Neuronal stem cell (in vitro differentiated cells): ENCODE measurements at regions not wholly inside any gene's neighbourhood (a gene's known extent, or its start where the extent isn't known, plus 50 kb on each side); places are given as distances from the start of the nearest gene placed in this dataset.

ENCODE experiments used
- DNase-seq: peaks from one replicate; pipeline ENCODE4 v3.0.0-alpha.2; 2013; ENCODE audit warnings: low spot score
- H2AFZ ChIP-seq: one replicate; pipeline ENCODE4 v1.6.1; 2013; ENCODE audit warnings: mild to moderate bottlenecking, low read length, inconsistent platforms
- H2AK5ac ChIP-seq: 2 replicates; pipeline ENCODE4 v1.6.1; 2013; ENCODE audit warnings: low read depth, mild to moderate bottlenecking, inconsistent platforms, low read length, moderate library complexity, mixed read lengths
- H2BK120ac ChIP-seq: 2 replicates; pipeline ENCODE4 v1.6.1; 2013; ENCODE audit warnings: low read depth, mild to moderate bottlenecking, inconsistent platforms, low read length, moderate library complexity, mixed read lengths
- H2BK12ac ChIP-seq: one replicate; pipeline ENCODE4 v1.6.1; 2013; ENCODE audit warnings: low read length, inconsistent platforms
- H2BK15ac ChIP-seq: 2 replicates; pipeline ENCODE4 v1.6.1; 2013; ENCODE audit warnings: mild to moderate bottlenecking, low read length, inconsistent platforms, mixed read lengths
- H2BK5ac ChIP-seq: one replicate; pipeline ENCODE4 v1.6.1; 2013; ENCODE audit warnings: inconsistent platforms, mild to moderate bottlenecking, low read length, moderate library complexity
- H3K14ac ChIP-seq: one replicate; pipeline ENCODE4 v1.6.1; 2013; ENCODE audit warnings: low read length, inconsistent platforms
- H3K18ac ChIP-seq: 2 replicates; pipeline ENCODE4 v1.6.1; 2013; ENCODE audit warnings: low read length, inconsistent platforms
- H3K23ac ChIP-seq: 2 replicates; pipeline ENCODE4 v1.6.1; 2013; ENCODE audit warnings: low read depth, mild to moderate bottlenecking, mixed read lengths, low read length, inconsistent platforms; ENCODE audit not compliant: poor library complexity
- H3K27ac ChIP-seq: replicated peaks from 3 replicates; pipeline ENCODE4 v1.5.1; 2013; ENCODE audit warnings: low read length, inconsistent platforms
- H3K27me3 ChIP-seq, 3 experiments: 2 replicates each; pipeline ENCODE4 v1.6.1; 2013; ENCODE audit warnings: low read length in 3 of 3, mild to moderate bottlenecking in 2 of 3, inconsistent platforms in 1 of 3, low read depth in 1 of 3, mixed read lengths in 1 of 3, moderate library complexity in 1 of 3; ENCODE audit not compliant: control insufficient read depth in 3 of 3, insufficient read depth in 3 of 3
- H3K36me3 ChIP-seq, 2 donors: replicated peaks in 1 of 2; 2 replicates each; pipeline ENCODE4 v1.6.1; 2013; ENCODE audit warnings: low read length in 2 of 2; ENCODE audit not compliant: control insufficient read depth in 2 of 2, insufficient read depth in 2 of 2
- H3K4ac ChIP-seq: 2 replicates; pipeline ENCODE4 v1.6.1; 2013; ENCODE audit warnings: inconsistent platforms, mild to moderate bottlenecking, low read length, moderate library complexity
- H3K4me1 ChIP-seq, 2 donors: 1 replicate in 1 of 2; 2 replicates in 1 of 2; pipeline ENCODE4 v1.6.1; 2013; ENCODE audit warnings: low read length in 2 of 2, low read depth in 1 of 2; ENCODE audit not compliant: control insufficient read depth in 2 of 2, insufficient read depth in 1 of 2
- H3K4me2 ChIP-seq: one replicate; pipeline ENCODE4 v1.6.1; 2013; ENCODE audit warnings: mild to moderate bottlenecking, low read length, inconsistent platforms; ENCODE audit not compliant: insufficient read depth, poor library complexity, severe bottlenecking
- H3K4me3 ChIP-seq, 2 donors: 2 replicates each; pipeline ENCODE4 v1.5.1; 2013; ENCODE audit warnings: low read length in 2 of 2, mild to moderate bottlenecking in 2 of 2, inconsistent platforms in 1 of 2, moderate library complexity in 1 of 2
- H3K79me1 ChIP-seq: one replicate; pipeline ENCODE4 v1.6.1; 2013; ENCODE audit warnings: low read depth, mild to moderate bottlenecking, inconsistent platforms, low read length, moderate library complexity
- H3K9ac ChIP-seq: one replicate; pipeline ENCODE4 v1.6.1; 2013; ENCODE audit warnings: mild to moderate bottlenecking, low read depth, low read length, inconsistent platforms; ENCODE audit not compliant: poor library complexity
- H3K9me3 ChIP-seq, 2 donors: replicated peaks in 1 of 2; 2 replicates each; pipeline versions ENCODE3 to v1.6.1; 2013; ENCODE audit warnings: low read length in 2 of 2, mild to moderate bottlenecking in 2 of 2, inconsistent platforms in 1 of 2, low read depth in 1 of 2, mixed read lengths in 1 of 2, moderate library complexity in 1 of 2; ENCODE audit not compliant: control insufficient read depth in 2 of 2, insufficient read depth in 1 of 2
- H4K8ac ChIP-seq: one replicate; pipeline ENCODE4 v1.6.1; 2013; ENCODE audit warnings: low read depth, mild to moderate bottlenecking, inconsistent platforms, low read length, moderate library complexity
- H4K91ac ChIP-seq: one replicate; pipeline ENCODE4 v1.6.1; 2013; ENCODE audit warnings: low read length, low read depth, mild to moderate bottlenecking, inconsistent platforms; ENCODE audit not compliant: poor library complexity
- WGBS, 2 donors: extraction: QIAGEN DNeasy Blood & Tissue Kit; methylation state at CpG; one replicate each; pipeline ENCODE4 v1.1.7; 2013; ENCODE audit warnings: missing lambda C conversion rate in 2 of 2, mixed read lengths in 1 of 2; ENCODE audit not compliant: insufficient read length in 2 of 2, insufficient replicate concordance in 1 of 2; ENCODE audit errors: extremely low coverage in 2 of 2; 5-methylcytosine and 5-hydroxymethylcytosine counted together

DNA sequence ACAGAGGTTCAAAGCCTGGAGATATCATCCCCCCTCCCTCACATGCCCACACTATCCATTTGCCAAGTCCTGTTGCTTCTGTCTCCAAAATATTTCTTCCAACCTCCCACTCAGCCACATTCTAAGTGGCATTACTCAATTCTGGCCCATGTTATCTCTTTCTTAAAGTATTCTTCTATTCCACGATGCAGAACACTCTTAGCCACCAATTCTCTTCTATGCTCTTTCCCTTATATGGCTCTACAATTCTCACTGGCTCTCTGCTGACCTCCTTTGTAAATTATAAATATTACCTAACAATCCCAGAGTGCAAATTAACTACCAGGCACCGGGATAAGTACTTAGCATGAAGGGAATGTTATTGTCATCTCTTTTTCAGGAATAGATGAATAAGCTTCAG lies 82.4 kb downstream of the KCNJ2 start:
- H2AFZ ChIP-seq, result no peak overlapping the region
- H2BK12ac ChIP-seq, result no peak overlapping the region
- H3K9ac ChIP-seq, result no peak overlapping the region
- no peak overlapping the region for H4K91ac ChIP-seq
- no peak overlapping the region for H2AK5ac ChIP-seq
- H3K79me1 ChIP-seq, result no peaks in the 10 kb centered on the region
- H2BK120ac ChIP-seq, result no peak overlapping the region
- H3K4me1 ChIP-seq, result no peaks in the 10 kb centered on the region
- H3K14ac ChIP-seq, result no peak overlapping the region
- H3K4me2 ChIP-seq, result no peak overlapping the region
- H3K36me3 ChIP-seq, result no peaks in the 10 kb centered on the region
- no peak for DNase-seq
- no peak overlapping the region for H3K4me3 ChIP-seq
- no peak overlapping the region for H3K23ac ChIP-seq
- no peaks in the 10 kb centered on the region for H3K27me3 ChIP-seq
- no peak overlapping the region for H2BK15ac ChIP-seq
- no CpG with 5 or more reads among the region's 2 CpGs for WGBS, 2 donors
- H2BK5ac ChIP-seq, result no peak overlapping the region
- H3K9me3 ChIP-seq, result no peaks in the 10 kb centered on the region
- H4K8ac ChIP-seq, result no peak overlapping the region
- no peak overlapping the region for H3K27ac ChIP-seq
- no peak overlapping the region for H3K4ac ChIP-seq
- H3K18ac ChIP-seq, result no peak overlapping the region

DNA sequence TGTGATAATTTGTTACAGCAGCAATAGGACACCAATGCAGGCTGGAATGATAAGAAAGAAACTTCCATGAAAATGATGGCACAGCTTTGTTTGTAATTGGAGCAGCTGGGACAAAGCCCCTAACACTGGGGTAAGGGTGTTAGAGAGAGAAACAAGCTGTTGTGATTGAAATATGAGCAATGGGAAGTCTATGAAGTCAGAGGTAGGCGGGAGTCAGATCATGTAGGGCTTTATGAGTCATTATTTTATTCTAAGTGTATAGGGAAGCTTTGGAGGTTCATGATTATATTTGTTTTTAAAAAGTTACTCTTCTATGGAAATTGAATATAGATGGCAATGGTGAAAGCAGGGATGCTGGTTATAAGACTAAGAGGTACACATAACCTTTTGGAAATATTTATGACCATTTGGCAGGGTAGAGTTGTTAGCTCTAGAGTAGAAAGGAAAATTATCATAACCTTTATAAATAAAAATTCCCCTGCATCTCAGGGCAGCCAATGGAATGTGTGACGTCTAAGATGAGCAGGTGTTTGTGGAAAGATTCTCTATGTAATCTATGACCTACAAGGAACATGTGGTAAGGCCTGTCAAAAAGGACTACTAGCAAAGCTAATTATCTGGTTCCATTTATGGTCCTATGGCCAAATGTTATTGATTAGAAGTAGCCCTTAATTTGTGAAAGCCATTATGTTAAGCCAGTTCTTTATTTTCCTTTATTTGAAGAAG lies 85.6 kb downstream of the KCNJ2 start:
- Histone ChIP-seq H3K79me1 (no peaks in the 10 kb centered on the region), H3K4me2 (no peak overlapping the region), H3K4ac (no peak overlapping the region), H2BK120ac (no peak overlapping the region), H3K4me3 (no peak overlapping the region), H3K23ac (no peak overlapping the region), H3K9me3 (no peaks in the 10 kb centered on the region), H3K18ac (no peak overlapping the region), H3K36me3 (no peaks in the 10 kb centered on the region), H3K27me3 (no peaks in the 10 kb centered on the region), H3K27ac (no peak overlapping the region), H2AFZ (no peak overlapping the region), H4K91ac (no peak overlapping the region), H2AK5ac (no peak overlapping the region), H2BK5ac (no peak overlapping the region), H4K8ac (no peak overlapping the region), H2BK15ac (no peak overlapping the region), H3K14ac (no peak overlapping the region), H3K9ac (no peak overlapping the region), H2BK12ac (no peak overlapping the region), H3K4me1 (no peaks in the 10 kb centered on the region)
- no CpG with 5 or more reads among the region's 2 CpGs for WGBS, 2 donors
- DNase-seq, result no peak

DNA sequence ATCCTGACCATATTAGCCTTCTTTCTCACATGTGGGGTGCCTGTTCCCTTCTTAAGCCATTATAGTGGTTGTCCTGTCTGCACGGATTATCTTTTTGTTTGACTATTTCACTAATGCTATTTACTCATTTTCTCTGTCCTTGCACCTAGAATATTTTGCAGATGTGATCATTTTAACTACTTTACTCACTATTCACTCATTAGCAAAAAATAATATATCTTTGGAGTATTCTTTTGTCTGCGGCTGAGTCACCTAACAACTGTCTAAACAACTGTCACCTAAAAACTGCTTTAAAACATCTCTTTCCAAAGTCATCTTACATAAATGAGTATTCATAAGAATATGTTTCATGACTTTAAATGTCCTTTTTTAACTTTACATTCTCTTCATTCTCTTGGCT lies 87.4 kb downstream of the KCNJ2 start:
- no peak overlapping the region for H3K14ac ChIP-seq
- H2AFZ ChIP-seq, result no peak overlapping the region
- H3K4ac ChIP-seq, result no peak overlapping the region
- H3K9me3 ChIP-seq, result no peaks in the 10 kb centered on the region
- H3K27ac ChIP-seq, result no peak overlapping the region
- no peak overlapping the region for H3K4me3 ChIP-seq
- no peak overlapping the region for H2BK12ac ChIP-seq
- no peaks in the 10 kb centered on the region for H3K27me3 ChIP-seq
- H3K23ac ChIP-seq, result no peak overlapping the region
- no peaks in the 10 kb centered on the region for H3K36me3 ChIP-seq
- no peak overlapping the region for H3K18ac ChIP-seq
- H2BK120ac ChIP-seq, result no peak overlapping the region
- no peak overlapping the region for H3K9ac ChIP-seq
- WGBS, 2 donors, result no CpG with 5 or more reads among the region's 2 CpGs
- no peak overlapping the region for H4K91ac ChIP-seq
- no peaks in the 10 kb centered on the region for H3K4me1 ChIP-seq
- no peak overlapping the region for H4K8ac ChIP-seq
- H3K4me2 ChIP-seq, result no peak overlapping the region
- no peak for DNase-seq
- no peak overlapping the region for H2BK15ac ChIP-seq
- no peaks in the 10 kb centered on the region for H3K79me1 ChIP-seq
- no peak overlapping the region for H2AK5ac ChIP-seq
- H2BK5ac ChIP-seq, result no peak overlapping the region

DNA sequence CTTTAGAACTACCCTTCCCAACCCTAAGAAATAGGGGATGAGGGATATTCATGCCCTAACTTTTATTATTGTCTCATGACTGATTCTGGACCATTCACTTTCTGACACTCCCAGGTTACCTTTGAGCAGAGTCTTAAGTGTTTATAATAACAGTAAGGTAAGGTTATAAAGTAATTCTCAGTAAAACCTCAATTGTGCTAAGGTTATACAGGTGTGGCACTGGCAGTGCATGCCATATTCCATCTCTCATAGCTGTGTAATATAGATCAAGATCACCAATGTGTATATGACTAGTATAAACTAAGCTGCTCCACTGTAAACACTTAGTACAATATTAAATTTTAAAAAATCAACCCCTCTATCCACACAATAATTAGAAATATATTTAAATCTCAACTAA lies 89.1 kb downstream of the KCNJ2 start:
- Histone ChIP-seq H2AFZ (no peak overlapping the region), H3K27me3 (no peaks in the 10 kb centered on the region), H2BK15ac (no peak overlapping the region), H3K27ac (no peak overlapping the region), H3K4me2 (no peak overlapping the region), H4K8ac (no peak overlapping the region), H4K91ac (no peak overlapping the region), H3K14ac (no peak overlapping the region), H3K4ac (no peak overlapping the region), H3K9me3 (no peaks in the 10 kb centered on the region), H2BK12ac (no peak overlapping the region), H3K4me3 (no peak overlapping the region), H3K9ac (no peak overlapping the region), H3K79me1 (no peaks in the 10 kb centered on the region), H2BK5ac (no peak overlapping the region), H2AK5ac (no peak overlapping the region), H3K18ac (no peak overlapping the region), H3K4me1 (no peaks in the 10 kb centered on the region), H3K23ac (no peak overlapping the region), H2BK120ac (no peak overlapping the region), H3K36me3 (no peaks in the 10 kb centered on the region)
- DNase-seq, result no peak
